K562 (cell line): ENCODE measurements at regions not wholly inside any gene's neighbourhood (a gene's known extent, or its start where the extent isn't known, plus 50 kb on each side); places are given as distances from the start of the nearest gene placed in this dataset.

Source experiments
- ARID1B ChIP-seq: fragments of 450-650 bp; IDR thresholded peaks from 2 replicates; pipeline ENCODE4 v1.6.1; 2016; ENCODE audit warnings: antibody characterized with exemption, mild to moderate bottlenecking, inconsistent platforms
- ARNT ChIP-seq, 2 experiments: fragments of 450-650 bp; IDR thresholded peaks; 2 replicates each; pipeline ENCODE4 v1.6.1; 2016; ENCODE audit warnings: mild to moderate bottlenecking in 1 of 2
- ATF7 ChIP-seq: fragments of 450-650 bp; IDR thresholded peaks from 2 replicates; pipeline ENCODE4 v1.7.1; 2014; ENCODE audit warnings: mild to moderate bottlenecking, moderate library complexity
- CBFA2T3 ChIP-seq: fragments of 450-650 bp; IDR thresholded peaks from 2 replicates; pipeline ENCODE4 v1.6.1; 2017
- CC2D1A ChIP-seq: fragments of 450-650 bp; IDR thresholded peaks from 2 replicates; pipeline ENCODE4 v1.6.1; 2017; ENCODE audit warnings: mild to moderate bottlenecking
- CEBPG ChIP-seq, 3 experiments: fragments of 200-800 bp in 1 of 3; sonication (Bioruptor generic) in 1 of 3; sonication (generic) in 1 of 3; formaldehyde crosslinking in 1 of 3; IDR thresholded peaks in 2 of 3; conservative IDR thresholded peaks in 1 of 3; 2 replicates each; pipeline versions ENCODE4 v1.6.1 to v1.8.0; 2016 to 2022; ENCODE audit warnings: missing compliant biosample characterization in 2 of 3, missing genetic modification characterization in 2 of 3, mild to moderate bottlenecking in 1 of 3, missing genetic modification reagents in 1 of 3
- DDX20 ChIP-seq: fragments of 450-650 bp; IDR thresholded peaks from 2 replicates; pipeline ENCODE4 v1.6.1; 2016; ENCODE audit warnings: missing genetic modification characterization, low read depth, mild to moderate bottlenecking, missing compliant biosample characterization, moderate library complexity
- DPF2 ChIP-seq: fragments of 450-650 bp; IDR thresholded peaks from 2 replicates; pipeline ENCODE4 v1.6.1; 2016
- EP300 ChIP-seq: IDR thresholded peaks from 2 replicates; pipeline ENCODE4 v1.6.1; 2012; ENCODE audit warnings: low read length, improper control_type of control experiment
- EP400 ChIP-seq: fragments of 450-650 bp; IDR thresholded peaks from 2 replicates; pipeline ENCODE4 v1.6.1; 2017; ENCODE audit warnings: antibody characterized with exemption, mild to moderate bottlenecking, moderate library complexity
- FOXJ3 ChIP-seq: sonication (generic); formaldehyde crosslinking; IDR thresholded peaks from 2 replicates; pipeline ENCODE4 v1.4.0; 2020; ENCODE audit warnings: mild to moderate bottlenecking, missing genetic modification reagents
- FOXK2 ChIP-seq, 2 experiments: fragments of 450-650 bp; IDR thresholded peaks in 1 of 2; conservative IDR thresholded peaks in 1 of 2; 2 replicates each; pipeline ENCODE4 v1.6.1; 2016; ENCODE audit warnings: low read depth in 2 of 2, mild to moderate bottlenecking in 1 of 2
- HDAC2 ChIP-seq: fragments of 450-650 bp; IDR thresholded peaks from 2 replicates; pipeline ENCODE4 v1.6.1; 2016; ENCODE audit warnings: mild to moderate bottlenecking
- JUND ChIP-seq, 2 experiments: IDR thresholded peaks; 2 replicates in 1 of 2; 3 replicates in 1 of 2; pipeline ENCODE4 v1.6.1; 2011; ENCODE audit warnings: borderline replicate concordance in 2 of 2, low read depth in 2 of 2, low read length in 2 of 2, improper control_type of control experiment in 1 of 2, missing biosample characterization in 1 of 2, missing genetic modification characterization in 1 of 2, missing genetic modification reagents in 1 of 2
- LEF1 ChIP-seq: fragments of 450-650 bp; IDR thresholded peaks from 2 replicates; pipeline ENCODE4 v1.6.1; 2016; ENCODE audit warnings: mild to moderate bottlenecking
- MAFF ChIP-seq: IDR thresholded peaks from 2 replicates; pipeline ENCODE4 v1.6.1; 2012; ENCODE audit warnings: low read length, improper control_type of control experiment
- MAFG ChIP-seq: fragments of 450-650 bp; conservative IDR thresholded peaks from 2 replicates; pipeline ENCODE4 v1.6.1; 2016; ENCODE audit warnings: missing genetic modification characterization, missing compliant biosample characterization
- MAFK ChIP-seq: IDR thresholded peaks from 2 replicates; pipeline ENCODE4 v1.6.1; 2011; ENCODE audit warnings: low read length, improper control_type of control experiment
- NCOR1 ChIP-seq: fragments of 450-650 bp; IDR thresholded peaks from 2 replicates; pipeline ENCODE4 v1.6.1; 2016; ENCODE audit warnings: mild to moderate bottlenecking, moderate library complexity
- NFE2L1 ChIP-seq: fragments of 450-650 bp; IDR thresholded peaks from 2 replicates; pipeline ENCODE4 v1.6.1; 2016; ENCODE audit warnings: missing genetic modification characterization, low read depth, mild to moderate bottlenecking, missing compliant biosample characterization, moderate library complexity, borderline replicate concordance
- NR2C1 ChIP-seq, 2 experiments: fragments of 450-650 bp; IDR thresholded peaks; 2 replicates each; pipeline ENCODE4 v1.6.1; 2017; ENCODE audit warnings: mild to moderate bottlenecking in 2 of 2, antibody characterized with exemption in 1 of 2, inconsistent platforms in 1 of 2, missing compliant biosample characterization in 1 of 2, missing genetic modification characterization in 1 of 2
- PKNOX1 ChIP-seq: fragments of 450-650 bp; IDR thresholded peaks from 2 replicates; pipeline ENCODE4 v1.6.1; 2016
- PTRF ChIP-seq: fragments of 450-650 bp; IDR thresholded peaks from 2 replicates; pipeline ENCODE4 v1.6.1; 2016; ENCODE audit warnings: mild to moderate bottlenecking, missing genetic modification characterization, missing compliant biosample characterization
- PURB ChIP-seq: sonication (generic); formaldehyde crosslinking; IDR thresholded peaks from 2 replicates; pipeline ENCODE4 v1.9.0; 2021; ENCODE audit warnings: low read depth, mild to moderate bottlenecking, missing genetic modification reagents
- SMARCA4 ChIP-seq: fragments of 450-650 bp; IDR thresholded peaks from 2 replicates; pipeline ENCODE4 v1.6.1; 2016
- SMARCE1 ChIP-seq: fragments of 450-650 bp; IDR thresholded peaks from 2 replicates; pipeline ENCODE4 v1.7.1; 2016; ENCODE audit warnings: mild to moderate bottlenecking
- TAL1 ChIP-seq: fragments of 450-650 bp; IDR thresholded peaks from 2 replicates; pipeline ENCODE4 v1.6.1; 2016; ENCODE audit warnings: mild to moderate bottlenecking
- TRIM24 ChIP-seq, 2 experiments: fragments of 450-650 bp; IDR thresholded peaks; 2 replicates each; pipeline ENCODE4 v1.6.1; 2016
- XRCC5 ChIP-seq: fragments of 200-400 bp; formaldehyde crosslinking; IDR thresholded peaks from 2 replicates; pipeline ENCODE4 v1.6.1; 2017; ENCODE audit warnings: low read depth, mild to moderate bottlenecking, low read length
- ZEB2 ChIP-seq: fragments of 450-650 bp; IDR thresholded peaks from 2 replicates; pipeline ENCODE4 v1.6.1; 2016
- ZFX ChIP-seq: sonication (generic); formaldehyde crosslinking; IDR thresholded peaks from 2 replicates; pipeline ENCODE4 v1.8.0; 2022; ENCODE audit warnings: mild to moderate bottlenecking, missing genetic modification reagents, moderate library complexity
- ZNF316 ChIP-seq: fragments of 450-650 bp; IDR thresholded peaks from 2 replicates; pipeline ENCODE4 v1.6.1; 2016
- ZNF589 ChIP-seq: fragments of 200-800 bp; sonication (Bioruptor generic); IDR thresholded peaks from 2 replicates; pipeline ENCODE4 v1.6.1; 2016; ENCODE audit warnings: low read depth, missing genetic modification characterization, missing compliant biosample characterization

- TF ChIP-seq PURB (CRISPR knock-in tag) (no peak), ZNF589 (CRISPR knock-in tag) (0 out of 2 replicates have a peak, but pooled peaks have one; percentile 68), MAFG (tag) (peak; percentile 84), JUND (IDR thresholded peaks at IDR 0.05; ENCODE audit: borderline replicate concordance, low read depth, low read length) (peak; percentile 27; the same call in 1 of the 2 replicates), JUND (tag; IDR thresholded peaks at IDR 0.05; ENCODE audit: borderline replicate concordance, low read depth, low read length) (no peak), MAFF (peak; percentile 28; the same call in 1 of the 2 replicates), TRIM24 (IDR thresholded peaks at IDR 0.05) (peak; percentile 48 to 79; a peak in 3 of 4 replicates), NFE2L1 (tag) (peak; percentile 18; the same call in 1 of the 2 replicates), NR2C1 (IDR thresholded peaks at IDR 0.05) (no peak), NR2C1 (tag; IDR thresholded peaks at IDR 0.05) (no peak), FOXK2 (conservative IDR thresholded peaks at IDR 0.05 in 1 of 2, IDR thresholded peaks at IDR 0.05 in 1 of 2; ENCODE audit: low read depth in 2 of 2) (peak in 1 of 2 experiments; percentile 48; a peak in 2 of 4 replicates), EP300 (peak; percentile 59), ZFX (CRISPR knock-in tag) (no peak), CC2D1A (peak; percentile 23; the same call in 1 of the 2 replicates), CEBPG (CRISPR knock-in tag; IDR thresholded peaks at IDR 0.05) (peak; percentile 71; the same call in 1 of the 2 replicates), CEBPG (tag; conservative IDR thresholded peaks at IDR 0.05 in 1 of 2, IDR thresholded peaks at IDR 0.05 in 1 of 2) (no peak), XRCC5 (no peak), DDX20 (tag) (0 out of 2 replicates have a peak, but pooled peaks have one; percentile 45), EP400 (peak; percentile 43; the same call in 1 of the 2 replicates), ARNT (IDR thresholded peaks at IDR 0.05) (0 out of 4 replicates have a peak, but pooled peaks of 1 of the 2 experiments have one; percentile 49), DPF2 (peak; percentile 72), ZEB2 (no peak), PKNOX1 (no peak), ATF7 (0 out of 2 replicates have a peak, but pooled peaks have one; percentile 19), MAFK (peak; percentile 46; the same call in 1 of the 2 replicates), SMARCE1 (peak; percentile 70; the same call in 1 of the 2 replicates), TAL1 (peak; percentile 61), FOXJ3 (CRISPR knock-in tag) (no peak), ARID1B (peak; percentile 64), HDAC2 (peak; percentile 36; the same call in 1 of the 2 replicates), SMARCA4 (peak; percentile 73), LEF1 (peak; percentile 34; the same call in 1 of the 2 replicates), NCOR1 (peak; percentile 36; the same call in 1 of the 2 replicates), CBFA2T3 (peak; percentile 70), PTRF (peak; percentile 55), ZNF316 (peak; percentile 89)
These were observed 273.3 kb upstream of the JARID2 start (continued) for GRCh38 chr6:14972379-14973067.
